NB4 (cell line): ENCODE measurements at regions not wholly inside any gene's neighbourhood (a gene's known extent, or its start where the extent isn't known, plus 50 kb on each side); places are given as distances from the start of the nearest gene placed in this dataset.

Experiments
- MYC ChIP-seq: IDR thresholded peaks from 2 replicates; pipeline ENCODE4 v1.6.1; 2011; ENCODE audit warnings: low read depth, low read length
- POLR2A ChIP-seq: IDR thresholded peaks from 2 replicates; pipeline ENCODE4 v1.6.1; 2011; ENCODE audit warnings: mild to moderate bottlenecking; ENCODE audit not compliant: insufficient read length; ENCODE audit errors: extremely low read depth
- TF ChIP-seq, protein P1 (sequence below): IDR thresholded peaks from one replicate; pipeline ENCODE4 v1.5.1; 2012; ENCODE audit warnings: low read depth, low read length

GRCh38 chr2:238691596-238692491, 156.0 kb upstream of the TWIST2 start:
- TF ChIP-seq, protein P1, sequence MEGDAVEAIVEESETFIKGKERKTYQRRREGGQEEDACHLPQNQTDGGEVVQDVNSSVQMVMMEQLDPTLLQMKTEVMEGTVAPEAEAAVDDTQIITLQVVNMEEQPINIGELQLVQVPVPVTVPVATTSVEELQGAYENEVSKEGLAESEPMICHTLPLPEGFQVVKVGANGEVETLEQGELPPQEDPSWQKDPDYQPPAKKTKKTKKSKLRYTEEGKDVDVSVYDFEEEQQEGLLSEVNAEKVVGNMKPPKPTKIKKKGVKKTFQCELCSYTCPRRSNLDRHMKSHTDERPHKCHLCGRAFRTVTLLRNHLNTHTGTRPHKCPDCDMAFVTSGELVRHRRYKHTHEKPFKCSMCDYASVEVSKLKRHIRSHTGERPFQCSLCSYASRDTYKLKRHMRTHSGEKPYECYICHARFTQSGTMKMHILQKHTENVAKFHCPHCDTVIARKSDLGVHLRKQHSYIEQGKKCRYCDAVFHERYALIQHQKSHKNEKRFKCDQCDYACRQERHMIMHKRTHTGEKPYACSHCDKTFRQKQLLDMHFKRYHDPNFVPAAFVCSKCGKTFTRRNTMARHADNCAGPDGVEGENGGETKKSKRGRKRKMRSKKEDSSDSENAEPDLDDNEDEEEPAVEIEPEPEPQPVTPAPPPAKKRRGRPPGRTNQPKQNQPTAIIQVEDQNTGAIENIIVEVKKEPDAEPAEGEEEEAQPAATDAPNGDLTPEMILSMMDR = no peak
- TF ChIP-seq MYC (no peak), POLR2A (no peak)
